ENCODE measurements at regions not wholly inside any gene's neighbourhood (a gene's known extent, or its start where the extent isn't known, plus 50 kb on each side); places are given as distances from the start of the nearest gene placed in this dataset.

DNA sequence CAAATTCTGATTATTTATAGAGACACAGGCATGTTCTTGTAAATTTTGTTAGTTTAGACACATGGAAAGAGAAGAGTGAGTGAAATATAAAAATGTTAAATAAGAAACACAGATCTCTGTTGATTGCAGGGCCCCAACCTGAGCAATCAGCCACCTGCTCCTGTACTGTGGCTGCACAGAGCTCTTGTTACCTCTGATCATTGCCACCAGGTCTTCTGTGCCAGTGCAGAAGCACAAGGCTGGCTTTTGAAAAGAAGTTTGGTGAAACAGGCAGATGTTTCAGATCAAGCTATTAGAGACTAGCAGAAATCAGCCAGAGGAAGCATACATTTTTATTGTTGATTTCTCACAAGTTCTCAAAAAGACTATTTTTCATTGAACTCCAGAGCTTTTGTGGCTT, 434.1 kb upstream of the OR4E1 start (continued):
- TF ChIP-seq BACH1 (IDR thresholded peaks at IDR 0.05; ENCODE audit: low read length), result no peak
- TF ChIP-seq TAF7 (optimal IDR thresholded peaks at IDR 0.05; ENCODE audit: borderline replicate concordance, low read depth, low read length), result no peak
- no peak for TF ChIP-seq CTBP2 (IDR thresholded peaks at IDR 0.05; ENCODE audit: borderline replicate concordance, insufficient read depth, insufficient read length, low read length)
- TF ChIP-seq HDAC2 (IDR thresholded peaks at IDR 0.05; ENCODE audit: borderline replicate concordance in 1 of 2, low read depth in 2 of 2, low read length in 2 of 2), result no peak
